GM12878 (cell line): ENCODE measurements at regions not wholly inside any gene's neighbourhood (a gene's known extent, or its start where the extent isn't known, plus 50 kb on each side); places are given as distances from the start of the nearest gene placed in this dataset.

Experiments
- ATAC-seq: fragments of 200-7000 bp; cut with Tn5 transposase; 3 replicates; pipeline ENCODE4 v1.9.1; 2020; ENCODE audit warnings: mild to moderate bottlenecking, moderate library complexity
- BruUV-seq: library from RNA; stranded (reverse); fragments of 400-500 nt; replicated peaks from 2 replicates; lab custom pipeline; 2021; lab: Mats Ljungman, UMichigan
- CTCF ChIA-PET: fragments of 300-600 bp; sonication (Branson Sonifier 250); formaldehyde crosslinking; extraction: SDS; loops from one replicate; lab custom pipeline; 2021; ENCODE audit warnings: inconsistent platforms; lab: Yijun Ruan, JAX
- POLR2A ChIA-PET: fragments of 350-600 bp; formaldehyde crosslinking; extraction: SDS; loops from one replicate; lab custom pipeline; 2021; ENCODE audit warnings: inconsistent platforms; lab: Charles Lee
- RAD21 ChIA-PET: fragments of 300-600 bp; sonication (Branson Sonifier 250); formaldehyde crosslinking; loops from one replicate; lab custom pipeline; 2023; ENCODE audit warnings: antibody characterized with exemption; ENCODE audit not compliant: unreplicated experiment; lab: Charles Lee
- SMC1A ChIA-PET: fragments of 300-600 bp; sonication (Branson Sonifier 250); formaldehyde crosslinking; loops from one replicate; lab custom pipeline; 2023; ENCODE audit not compliant: unreplicated experiment, uncharacterized antibody; lab: Charles Lee
- DNase-seq: peaks from one replicate; pipeline ENCODE4 v3.0.0-alpha.2; 2011; ENCODE audit warnings: low read depth, low spot score
- FAIRE-seq: peaks from 3 replicates; lab custom pipeline; 2011; peaks lifted over from hg19 to GRCh38; lab: Jason Lieb, UNC
- H2AFZ ChIP-seq: 2 replicates; pipeline ENCODE4 v1.6.0; 2011; ENCODE audit warnings: low read depth, low read length, control low read depth; ENCODE audit not compliant: control insufficient read depth
- H3K27ac ChIP-seq: 2 replicates; pipeline ENCODE4 v1.5.1; 2011; ENCODE audit warnings: control low read depth; ENCODE audit not compliant: control insufficient read depth, insufficient read depth
- H3K27me3 ChIP-seq, 2 experiments: replicated peaks in 1 of 2; 2 replicates each; pipeline versions ENCODE4 v1.6.0 to v1.6.1; 2011; ENCODE audit warnings: low read length in 1 of 2; ENCODE audit not compliant: control insufficient read depth in 2 of 2, insufficient read depth in 2 of 2
- H3K36me3 ChIP-seq, 2 experiments: 2 replicates each; pipeline ENCODE4 v1.5.1; 2011; ENCODE audit warnings: low read length in 1 of 2; ENCODE audit not compliant: control insufficient read depth in 2 of 2, insufficient read depth in 2 of 2
- H3K4me1 ChIP-seq: 2 replicates; pipeline ENCODE4 v1.6.1; 2011; ENCODE audit warnings: mild to moderate bottlenecking, low read length, moderate library complexity, mixed read lengths; ENCODE audit not compliant: control insufficient read depth, insufficient read depth
- H3K4me2 ChIP-seq: 2 replicates; pipeline ENCODE4 v1.6.0; 2011; ENCODE audit warnings: control low read depth; ENCODE audit not compliant: control insufficient read depth, insufficient read depth
- H3K4me3 ChIP-seq: fragments of 200-600 bp; sonication (generic); 2 replicates; pipeline ENCODE4 v1.5.1; 2016
- H3K79me2 ChIP-seq: 2 replicates; pipeline ENCODE4 v1.6.0; 2011; ENCODE audit warnings: low read length; ENCODE audit not compliant: control insufficient read depth, insufficient read depth
- H3K9ac ChIP-seq: 2 replicates; pipeline ENCODE4 v1.8.0; 2011; ENCODE audit warnings: low read length, control low read depth, mixed read lengths; ENCODE audit not compliant: control insufficient read depth, insufficient read depth
- H3K9me3 ChIP-seq: replicated peaks from 3 replicates; pipeline ENCODE4 v1.5.1; 2011; ENCODE audit warnings: mild to moderate bottlenecking, low read length; ENCODE audit not compliant: control insufficient read depth, insufficient read depth
- H4K20me1 ChIP-seq: 2 replicates; pipeline ENCODE4 v1.6.0; 2011; ENCODE audit not compliant: control insufficient read depth, insufficient read depth
- ASH2L ChIP-seq: fragments of 300-600, 200-600 bp; sonication (generic); IDR thresholded peaks from 2 replicates; pipeline ENCODE4 v1.6.1; 2017; ENCODE audit warnings: low read depth, mild to moderate bottlenecking, borderline replicate concordance
- BCL11A ChIP-seq: IDR thresholded peaks from 2 replicates; pipeline ENCODE4 v1.6.1; 2011; ENCODE audit warnings: low read depth, low read length
- CHD2 ChIP-seq: IDR thresholded peaks from 2 replicates; pipeline ENCODE4 v1.6.1; 2011; ENCODE audit warnings: low read depth, low read length, improper control_type of control experiment, borderline replicate concordance
- FOXM1 ChIP-seq: IDR thresholded peaks from 2 replicates; pipeline ENCODE4 v1.6.1; 2012; ENCODE audit warnings: low read depth, mild to moderate bottlenecking, inconsistent platforms, low read length, moderate library complexity
- GATAD2B ChIP-seq: fragments of 450-650 bp; conservative IDR thresholded peaks from 2 replicates; pipeline ENCODE4 v1.6.1; 2017; ENCODE audit warnings: low read depth, mild to moderate bottlenecking, moderate library complexity
- NBN ChIP-seq: fragments of 450-650 bp; IDR thresholded peaks from 2 replicates; pipeline ENCODE4 v1.6.1; 2016
- PAX8 ChIP-seq: fragments of 450-650 bp; IDR thresholded peaks from 2 replicates; pipeline ENCODE4 v1.6.1; 2017; ENCODE audit warnings: mild to moderate bottlenecking, moderate library complexity
- RAD51 ChIP-seq: fragments of 450-650 bp; IDR thresholded peaks from 2 replicates; pipeline ENCODE4 v1.6.1; 2016; ENCODE audit warnings: moderate library complexity, mild to moderate bottlenecking, inconsistent platforms
- RCOR1 ChIP-seq: conservative IDR thresholded peaks from 2 replicates; pipeline ENCODE4 v1.6.1; 2012; ENCODE audit warnings: low read depth, low read length, improper control_type of control experiment
- SKIL ChIP-seq: fragments of 450-650 bp; IDR thresholded peaks from 2 replicates; pipeline ENCODE4 v1.6.1; 2017; ENCODE audit warnings: mild to moderate bottlenecking, low read depth, inconsistent platforms; ENCODE audit not compliant: poor library complexity, severe bottlenecking
- WGBS: methylation state at CpG from one replicate; pipeline ENCODE4 v1.1.6; 2016; ENCODE audit warnings: low lambda C conversion rate; ENCODE audit not compliant: insufficient replicate concordance, insufficient coverage; ENCODE audit errors: missing lambda C conversion rate; 5-methylcytosine and 5-hydroxymethylcytosine counted together
- in situ Hi-C: fragments of 300-500 bp; cut with MboI; formaldehyde crosslinking; loops from 9 replicates; pipeline ENCODE4 v1.14.3; 2018; ENCODE audit warnings: mixed read lengths
- intact Hi-C: fragments of 100-400 bp; cut with micrococcal nuclease; formaldehyde crosslinking; loops from one replicate; pipeline ENCODE4 v1.14.2; 2022; ENCODE audit not compliant: unreplicated experiment

GRCh38 chr3:157589211-157589610, 86.0 kb upstream of the VEPH1 start:
- WGBS: 0% methylated on average over 2 of the region's 2 CpGs
- H4K20me1 ChIP-seq: no peaks in the 10 kb centered on the region
- no peaks in the 10 kb centered on the region for H3K4me1 ChIP-seq
- H3K4me2 ChIP-seq: no peak overlapping the region
- in situ Hi-C loops: no loop called here
- no peak for TF ChIP-seq BCL11A
- TF ChIP-seq SKIL: no peak
- no peak for TF ChIP-seq GATAD2B
- TF ChIP-seq RAD51: no peak
- no peak for TF ChIP-seq PAX8
- TF ChIP-seq ASH2L: no peak
- TF ChIP-seq FOXM1: no peak
- TF ChIP-seq RCOR1: no peak
- TF ChIP-seq NBN: no peak
- TF ChIP-seq CHD2: no peak
- ChIA-PET POLR2A (no interaction called here), SMC1A (no interaction called here), CTCF (no interaction called here), RAD21 (no interaction called here)
- BruUV-seq: no TSS peak
- DNase-seq (no peak), ATAC-seq (no peak), FAIRE-seq (no peak)
- H3K9ac ChIP-seq: no peak overlapping the region
- H3K9me3 ChIP-seq: no peaks in the 10 kb centered on the region
- intact Hi-C loops: no loop called here
- H2AFZ ChIP-seq: no peak overlapping the region
- H3K79me2 ChIP-seq: no peaks in the 10 kb centered on the region
- H3K27me3 ChIP-seq: no peaks in the 10 kb centered on the region; a peak in 1 of 4 replicates
- H3K27ac ChIP-seq: no peak overlapping the region
- H3K36me3 ChIP-seq: no peaks in the 10 kb centered on the region
- H3K4me3 ChIP-seq: no peak overlapping the region
